ENCODE measurements at regions not wholly inside any gene's neighbourhood (a gene's known extent, or its start where the extent isn't known, plus 50 kb on each side); places are given as distances from the start of the nearest gene placed in this dataset.
"Not testable (repeated sequence)": the region's sequence is repeated elsewhere in the genome, so short reads cannot be mapped to it uniquely, and the experiment has no call there.

GRCh38 chr6:178929-179328 lies 113.4 kb upstream of the DUSP22 start:
- not testable (repeated sequence) for TF ChIP-seq CTCF (IDR thresholded peaks at IDR 0.05; ENCODE audit: low read length); EZH2 (IDR thresholded peaks at IDR 0.05; ENCODE audit: borderline replicate concordance, low read length)

Data from OCI-LY1 (cell line).